Neutrophil (primary cell): ENCODE measurements at regions not wholly inside any gene's neighbourhood (a gene's known extent, or its start where the extent isn't known, plus 50 kb on each side); places are given as distances from the start of the nearest gene placed in this dataset.

ENCODE experiments used
- H3K27ac ChIP-seq: fragments of 200-600 bp; sonication (generic); 2 replicates; pipeline ENCODE4 v1.5.1; 2016; ENCODE audit warnings: mild to moderate bottlenecking, moderate library complexity
- H3K27me3 ChIP-seq: fragments of 200-600 bp; sonication (generic); 2 replicates; pipeline ENCODE4 v1.6.0; 2016; ENCODE audit warnings: mild to moderate bottlenecking
- H3K36me3 ChIP-seq: fragments of 200-600 bp; sonication (generic); 2 replicates; pipeline ENCODE4 v1.5.1; 2017
- H3K4me1 ChIP-seq, 2 experiments: fragments of 200-600 bp in 1 of 2; sonication (generic) in 1 of 2; 1 replicate in 1 of 2; 2 replicates in 1 of 2; pipeline versions ENCODE4 v1.5.1 to v1.6.1; 2013 to 2016; ENCODE audit warnings: low read depth in 1 of 2, low read length in 1 of 2, mild to moderate bottlenecking in 1 of 2, moderate library complexity in 1 of 2; ENCODE audit not compliant: control insufficient read depth in 1 of 2, insufficient read depth in 1 of 2
- H3K4me3 ChIP-seq, 2 experiments: fragments of 200-600 bp in 1 of 2; sonication (generic) in 1 of 2; 1 replicate in 1 of 2; 2 replicates in 1 of 2; pipeline ENCODE4 v1.5.1; 2013 to 2016; ENCODE audit warnings: low read depth in 1 of 2, low read length in 1 of 2, mild to moderate bottlenecking in 1 of 2, moderate library complexity in 1 of 2
- H3K9me3 ChIP-seq: fragments of 200-600 bp; sonication (generic); 2 replicates; pipeline ENCODE4 v1.5.1; 2016
- TF ChIP-seq, protein P1 (sequence below): fragments of 200-600 bp; sonication (generic); IDR thresholded peaks from 2 replicates; pipeline ENCODE4 v1.5.1; 2016; ENCODE audit warnings: antibody characterized with exemption

- Histone ChIP-seq H3K4me3 (no peak overlapping the region), H3K9me3 (no peaks in the 10 kb centered on the region), H3K27me3 (peaks cover 6% of the 10 kb centered on the region), H3K27ac (no peak overlapping the region), H3K36me3 (no peaks in the 10 kb centered on the region), H3K4me1 (no peaks in the 10 kb centered on the region)
- TF ChIP-seq, protein P1, sequence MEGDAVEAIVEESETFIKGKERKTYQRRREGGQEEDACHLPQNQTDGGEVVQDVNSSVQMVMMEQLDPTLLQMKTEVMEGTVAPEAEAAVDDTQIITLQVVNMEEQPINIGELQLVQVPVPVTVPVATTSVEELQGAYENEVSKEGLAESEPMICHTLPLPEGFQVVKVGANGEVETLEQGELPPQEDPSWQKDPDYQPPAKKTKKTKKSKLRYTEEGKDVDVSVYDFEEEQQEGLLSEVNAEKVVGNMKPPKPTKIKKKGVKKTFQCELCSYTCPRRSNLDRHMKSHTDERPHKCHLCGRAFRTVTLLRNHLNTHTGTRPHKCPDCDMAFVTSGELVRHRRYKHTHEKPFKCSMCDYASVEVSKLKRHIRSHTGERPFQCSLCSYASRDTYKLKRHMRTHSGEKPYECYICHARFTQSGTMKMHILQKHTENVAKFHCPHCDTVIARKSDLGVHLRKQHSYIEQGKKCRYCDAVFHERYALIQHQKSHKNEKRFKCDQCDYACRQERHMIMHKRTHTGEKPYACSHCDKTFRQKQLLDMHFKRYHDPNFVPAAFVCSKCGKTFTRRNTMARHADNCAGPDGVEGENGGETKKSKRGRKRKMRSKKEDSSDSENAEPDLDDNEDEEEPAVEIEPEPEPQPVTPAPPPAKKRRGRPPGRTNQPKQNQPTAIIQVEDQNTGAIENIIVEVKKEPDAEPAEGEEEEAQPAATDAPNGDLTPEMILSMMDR = no peak
Observed at GRCh38 chr4:10260777-10261176, 144.2 kb upstream of the WDR1 start.

GRCh38 chr4:10259976-10260375 is 143.4 kb upstream of the WDR1 start:
- no peak overlapping the region for H3K4me3 ChIP-seq
- TF ChIP-seq, protein P1 = no peak
- peaks cover 6% of the 10 kb centered on the region for H3K27me3 ChIP-seq
- no peaks in the 10 kb centered on the region for H3K9me3 ChIP-seq
- no peaks in the 10 kb centered on the region for H3K36me3 ChIP-seq
- H3K27ac ChIP-seq = no peak overlapping the region
- no peaks in the 10 kb centered on the region for H3K4me1 ChIP-seq

DNA sequence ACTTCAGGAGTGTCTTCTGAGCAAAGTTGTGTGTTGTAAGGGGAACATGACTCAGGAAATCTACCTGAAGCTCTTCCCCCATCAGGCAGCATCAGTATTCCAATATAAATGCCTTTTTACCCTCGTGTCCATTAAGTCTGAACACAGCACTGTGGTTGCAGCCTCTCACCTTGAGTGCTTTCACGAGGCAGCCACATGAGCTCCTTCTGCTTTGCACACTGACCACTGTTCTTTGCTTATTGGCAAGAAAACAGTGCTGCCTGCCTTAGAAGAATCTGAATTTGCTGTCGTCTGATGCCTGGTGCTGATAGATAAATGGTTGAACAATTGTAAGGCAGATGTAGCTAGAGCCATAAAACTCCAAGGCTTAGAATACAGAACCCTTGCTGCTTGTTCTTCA is 139.6 kb upstream of the WDR1 start:
- TF ChIP-seq, protein P1 = no peak
- Histone ChIP-seq H3K36me3 (no peaks in the 10 kb centered on the region), H3K27me3 (peaks cover 6% of the 10 kb centered on the region), H3K4me1 (no peaks in the 10 kb centered on the region), H3K27ac (no peak overlapping the region), H3K9me3 (no peaks in the 10 kb centered on the region), H3K4me3 (no peak overlapping the region)

DNA sequence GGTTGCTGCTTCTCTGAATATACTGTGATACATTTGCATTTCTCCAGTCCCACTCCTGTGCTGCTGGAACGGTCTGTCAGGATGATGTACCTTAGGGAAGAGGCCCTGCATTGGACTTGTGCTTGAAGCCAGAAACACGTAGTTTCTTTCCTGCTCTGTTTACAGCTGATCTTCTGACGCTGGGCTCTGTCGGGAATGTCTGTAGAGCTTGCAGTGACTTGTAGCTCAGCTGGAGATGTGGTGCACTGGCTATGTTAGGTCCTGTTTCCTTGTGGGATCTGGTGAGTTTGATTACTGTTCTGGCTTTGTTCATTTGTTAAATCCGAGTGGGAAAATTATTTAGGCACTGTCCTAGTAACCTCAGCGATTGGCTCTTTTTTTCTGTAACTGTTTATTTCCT is 137.2 kb upstream of the WDR1 start:
- H3K4me1 ChIP-seq = no peaks in the 10 kb centered on the region
- no peaks in the 10 kb centered on the region for H3K9me3 ChIP-seq
- no peak overlapping the region for H3K27ac ChIP-seq
- H3K27me3 ChIP-seq = no peaks in the 10 kb centered on the region
- no peak overlapping the region for H3K4me3 ChIP-seq
- no peaks in the 10 kb centered on the region for H3K36me3 ChIP-seq
- TF ChIP-seq, protein P1 = no peak

- H3K4me3 ChIP-seq = no peak overlapping the region
- TF ChIP-seq, protein P1 = no peak
Observed at GRCh38 chr4:10245751-10246150, 129.2 kb upstream of the WDR1 start.

GRCh38 chr4:10243856-10244255 is 127.3 kb upstream of the WDR1 start:
- Histone ChIP-seq H3K27me3 (peaks cover 3% of the 10 kb centered on the region), H3K36me3 (no peaks in the 10 kb centered on the region), H3K9me3 (no peaks in the 10 kb centered on the region), H3K4me3 (no peak overlapping the region), H3K27ac (no peak overlapping the region), H3K4me1 (no peaks in the 10 kb centered on the region)
- TF ChIP-seq, protein P1 = no peak

More at GRCh38 chr4:10245751-10246150, 129.2 kb upstream of the WDR1 start:
- Histone ChIP-seq H3K27me3 (no peaks in the 10 kb centered on the region), H3K36me3 (no peaks in the 10 kb centered on the region), H3K4me1 (no peaks in the 10 kb centered on the region), H3K27ac (no peak overlapping the region), H3K9me3 (no peaks in the 10 kb centered on the region)
